Fibroblast of lung (primary cell): ENCODE measurements at regions not wholly inside any gene's neighbourhood (a gene's known extent, or its start where the extent isn't known, plus 50 kb on each side); places are given as distances from the start of the nearest gene placed in this dataset.

Source experiments
- CTCF ChIP-seq, 2 donors: IDR thresholded peaks in 1 of 2; conservative IDR thresholded peaks in 1 of 2; 1 replicate in 1 of 2; 2 replicates in 1 of 2; pipeline ENCODE4 v1.5.1; 2011 to 2012; ENCODE audit warnings: low read length in 2 of 2, control low read depth in 1 of 2, inconsistent platforms in 1 of 2, low read depth in 1 of 2, mild to moderate bottlenecking in 1 of 2
- EZH2 ChIP-seq: IDR thresholded peaks from 2 replicates; pipeline ENCODE4 v1.5.1; 2012; ENCODE audit warnings: low read length, control low read depth, mild to moderate bottlenecking; ENCODE audit errors: missing control alignments

DNA sequence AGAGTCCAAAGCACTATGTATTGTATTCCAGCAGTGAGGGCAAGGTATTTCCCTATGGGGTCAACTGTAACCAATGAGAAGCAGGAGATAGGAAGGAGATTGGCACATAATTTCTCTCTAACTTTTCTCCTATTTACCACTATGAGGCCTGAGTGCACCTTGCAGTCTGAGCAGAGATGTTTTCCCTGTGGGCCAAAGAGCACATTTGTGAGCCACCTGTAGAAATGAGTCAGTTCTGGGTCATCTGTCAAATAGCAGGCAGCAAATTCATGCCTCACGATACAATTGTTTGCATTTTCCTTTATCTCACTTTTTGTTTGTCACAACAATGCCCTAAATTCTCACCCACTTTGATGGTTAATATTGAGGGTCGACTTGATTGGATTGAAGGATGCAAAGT lies 547.2 kb upstream of the NCAM2 start:
- no peak for TF ChIP-seq CTCF (conservative IDR thresholded peaks at IDR 0.05 in 1 of 2, IDR thresholded peaks at IDR 0.05 in 1 of 2; ENCODE audit: low read depth in 1 of 2, low read length in 2 of 2)
- no peak for TF ChIP-seq EZH2
